ENCODE measurements at regions not wholly inside any gene's neighbourhood (a gene's known extent, or its start where the extent isn't known, plus 50 kb on each side); places are given as distances from the start of the nearest gene placed in this dataset.
"Not testable (repeated sequence)": the region's sequence is repeated elsewhere in the genome, so short reads cannot be mapped to it uniquely, and the experiment has no call there.

DNA sequence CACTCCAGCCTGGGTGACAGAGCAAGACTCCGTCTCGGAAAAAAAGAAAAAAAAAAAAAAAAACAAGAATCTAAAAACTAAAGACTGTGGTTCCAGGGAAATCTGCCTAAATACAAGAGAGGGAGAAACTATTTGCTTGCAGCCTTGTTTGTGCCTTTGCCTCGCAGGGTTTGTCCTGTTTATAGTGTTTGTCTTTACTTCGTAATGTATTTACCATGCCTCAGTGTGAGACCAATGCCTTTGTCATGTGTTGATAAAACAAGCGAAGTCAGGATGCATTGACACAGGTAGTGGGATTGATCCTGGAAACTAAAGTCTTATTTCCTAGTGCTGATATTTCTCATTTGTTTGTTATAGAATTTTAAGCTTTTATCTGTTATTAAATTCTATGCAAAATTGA is 199.0 kb downstream of the EXOC5 start:
- DNase-seq (ENCODE audit: low spot score in 2 of 2), result no peak
- no peaks in the 10 kb centered on the region for H3K9me3 Mint-ChIP-seq
- H3K36me3 Mint-ChIP-seq, result no peaks in the 10 kb centered on the region

DNA sequence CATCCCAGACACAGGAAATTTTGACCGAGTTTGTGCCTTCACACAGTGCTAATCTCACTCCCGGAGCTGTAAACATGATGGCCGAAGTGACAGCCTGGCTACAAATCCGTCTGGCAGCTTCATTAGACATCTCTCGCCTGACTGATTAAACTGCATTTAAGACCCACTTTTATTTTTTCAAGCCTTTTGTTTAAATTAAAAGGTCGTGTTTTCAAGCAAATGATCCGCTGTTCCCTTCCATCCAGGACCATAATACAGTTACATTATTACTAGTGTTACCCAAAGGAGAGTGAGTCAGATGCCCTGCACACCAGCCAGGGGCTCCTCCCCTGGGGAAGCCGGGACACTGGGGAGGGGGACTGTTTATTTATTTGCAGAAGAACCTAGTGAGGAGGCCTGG is 200.2 kb downstream of the EXOC5 start:
- Mint-ChIP-seq H3K36me3 (no peaks in the 10 kb centered on the region), H3K9me3 (no peaks in the 10 kb centered on the region), H3K27ac (no peak overlapping the region)
- DNase-seq (ENCODE audit: low spot score in 2 of 2) (no peak), ATAC-seq (no peak)

More for the DNA sequence above, 199.0 kb downstream of the EXOC5 start:
- H3K27ac Mint-ChIP-seq, result no peak overlapping the region
- ATAC-seq, result no peak

DNA sequence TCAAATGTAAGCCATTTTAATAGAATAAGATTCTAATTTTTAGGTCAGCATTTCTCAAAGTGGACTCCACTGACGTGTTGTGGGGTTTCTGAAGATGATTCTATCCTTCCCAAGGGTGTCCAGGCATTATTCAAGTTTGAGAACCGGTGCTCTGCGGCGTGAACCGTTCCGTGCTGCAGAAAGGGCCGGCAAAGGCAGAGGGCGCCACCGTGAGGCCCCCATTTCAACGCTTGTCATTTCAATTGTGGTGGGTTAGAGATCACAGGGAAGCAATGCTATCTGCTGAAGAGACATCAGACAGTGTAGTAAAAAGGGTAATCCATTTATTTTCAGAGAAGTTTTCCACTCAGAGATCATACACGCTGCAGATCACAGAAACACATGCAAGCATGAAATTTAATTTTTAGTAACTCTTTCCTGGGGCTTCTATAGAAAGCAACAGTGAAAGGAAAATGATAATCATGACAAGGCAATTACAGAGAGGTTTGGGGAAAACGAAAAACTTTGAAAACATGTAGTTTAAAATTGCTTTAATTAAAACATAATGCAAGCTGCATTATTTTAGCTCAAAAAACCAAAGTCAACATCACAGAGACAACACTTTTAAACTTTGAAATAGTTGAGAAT is 201.7 kb downstream of the EXOC5 start:
- peak in 1 of 2 donors; percentile 53 for DNase-seq (ENCODE audit: low spot score in 2 of 2)
- no peak overlapping the region for H3K27ac Mint-ChIP-seq
- ATAC-seq, result peak in 1 of 2 donors; percentile 79
- H3K9me3 Mint-ChIP-seq, result no peaks in the 10 kb centered on the region
- peaks cover 0 to 7% of the 10 kb centered on the region in 2 donors for H3K36me3 Mint-ChIP-seq

DNA sequence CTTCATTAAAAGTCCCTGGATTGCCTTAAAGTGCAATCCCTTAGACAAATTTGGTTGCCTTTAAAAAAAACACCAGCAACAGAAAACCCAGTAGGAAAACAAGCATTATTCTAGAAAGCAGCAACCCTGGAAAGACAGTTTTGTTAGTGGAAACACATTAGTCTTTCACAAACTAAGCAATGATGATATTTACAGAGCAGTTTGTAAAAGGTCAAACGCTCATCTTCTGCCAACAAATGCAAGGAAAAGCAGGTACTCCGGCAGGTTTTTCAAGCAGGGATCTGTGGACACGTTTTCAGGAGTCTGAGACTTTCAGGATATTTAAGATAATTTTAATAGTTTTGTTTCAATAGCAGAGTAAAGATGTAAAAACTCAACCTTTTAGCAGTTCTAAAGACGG is 202.2 kb downstream of the EXOC5 start:
- no peaks in the 10 kb centered on the region for H3K9me3 Mint-ChIP-seq
- no peak for ATAC-seq
- no peak overlapping the region for H3K27ac Mint-ChIP-seq
- H3K36me3 Mint-ChIP-seq, result peaks cover 0 to 9% of the 10 kb centered on the region in 2 donors
- no peak for DNase-seq (ENCODE audit: low spot score in 2 of 2)

DNA sequence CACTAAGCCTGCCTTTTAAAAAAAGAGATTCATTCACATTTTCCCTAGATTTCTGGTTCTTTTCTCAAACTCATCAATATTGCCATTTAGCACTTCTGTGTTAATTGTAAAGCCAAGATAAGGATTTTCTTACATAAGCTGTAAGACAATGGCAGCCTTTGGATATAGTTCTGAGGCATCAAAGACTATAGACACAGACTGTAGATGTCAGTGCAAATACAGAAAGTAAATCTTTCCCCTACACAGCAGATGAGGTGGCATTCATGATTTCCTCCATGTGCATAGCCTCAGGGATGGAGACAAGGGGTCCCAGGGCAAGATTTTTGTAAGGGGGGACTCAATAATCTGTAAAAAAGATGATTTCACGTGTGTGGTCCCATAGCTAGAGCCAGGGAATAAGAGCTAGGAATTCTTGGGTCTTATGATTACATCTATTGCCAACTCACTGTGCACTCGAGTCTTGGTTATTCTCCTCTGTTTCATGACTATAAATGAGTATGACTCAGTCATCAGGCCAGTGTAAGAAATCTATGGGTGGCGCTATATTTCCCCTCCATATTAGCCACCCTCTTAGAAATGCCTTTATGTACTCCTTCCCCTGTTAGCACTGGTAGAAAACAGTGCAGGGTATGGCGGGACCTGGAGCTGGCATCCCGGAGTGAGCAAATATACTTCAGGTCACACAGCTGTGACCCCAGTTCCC is 207.5 kb downstream of the EXOC5 start:
- DNase-seq (ENCODE audit: low spot score in 2 of 2) (no peak), ATAC-seq (peak; percentile 22 to 64)
- H3K9me3 Mint-ChIP-seq, result no peaks in the 10 kb centered on the region
- peak overlapping the region in 1 of 2 donors; percentile 2 for H3K27ac Mint-ChIP-seq
- peaks cover 0 to 9% of the 10 kb centered on the region in 2 donors for H3K36me3 Mint-ChIP-seq

DNA sequence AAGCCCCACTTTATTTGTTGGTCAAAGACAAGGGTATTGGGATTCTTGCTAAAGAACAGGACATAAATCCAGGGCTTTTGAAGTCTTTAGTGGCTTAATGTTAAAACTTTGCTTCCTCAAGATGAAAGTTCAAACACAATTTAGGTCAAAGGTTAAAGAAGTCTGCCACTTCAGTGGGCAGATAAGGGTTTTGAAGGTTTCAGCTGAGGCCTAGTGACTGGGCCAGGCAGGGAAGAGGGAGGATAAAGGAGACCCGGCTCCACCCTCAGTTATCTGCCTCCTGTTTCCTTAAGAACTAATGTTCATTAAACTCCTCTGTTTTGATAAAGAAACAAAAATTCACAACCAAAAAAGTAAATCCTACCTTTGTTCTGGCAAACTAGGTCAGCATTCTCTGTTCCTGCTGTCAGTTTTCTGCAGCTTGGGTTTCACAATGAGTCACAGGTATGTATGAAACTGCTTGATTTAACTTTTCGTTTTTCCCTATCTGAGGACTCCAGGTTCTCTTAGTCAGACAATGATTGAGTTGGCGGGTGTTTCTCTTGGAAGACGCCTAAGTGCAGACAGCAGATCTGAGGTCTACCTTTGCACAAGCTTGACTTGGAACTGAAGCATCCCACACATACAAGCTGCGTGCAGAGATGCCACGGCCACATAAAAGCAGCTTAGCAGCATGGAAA is 208.3 kb downstream of the EXOC5 start:
- peak overlapping the region in 1 of 2 donors; percentile 2 for H3K27ac Mint-ChIP-seq
- ATAC-seq (peak; percentile 97 to 98), DNase-seq (ENCODE audit: low spot score in 2 of 2) (peak in 1 of 2 donors; percentile 35)
- H3K9me3 Mint-ChIP-seq, result no peaks in the 10 kb centered on the region
- peaks cover 0 to 9% of the 10 kb centered on the region in 2 donors for H3K36me3 Mint-ChIP-seq

DNA sequence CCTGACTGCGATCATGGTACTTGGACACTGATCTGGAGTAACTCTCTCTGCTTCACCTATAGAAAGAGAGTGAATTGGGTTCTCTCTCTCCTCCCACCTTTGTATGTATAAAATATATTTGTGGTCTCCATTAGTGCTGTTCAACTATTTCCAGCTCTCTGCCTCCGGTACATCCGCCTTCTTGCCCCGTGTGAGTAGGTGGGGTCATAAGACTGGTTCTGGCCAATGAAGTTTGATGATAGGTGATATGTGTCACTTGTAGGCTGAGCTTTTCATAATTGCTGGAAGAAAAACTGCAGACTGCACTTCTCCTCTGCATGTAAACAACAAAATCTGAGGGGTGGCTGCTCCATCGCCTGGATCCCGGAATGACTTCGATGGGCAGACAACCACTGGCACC is 210.4 kb downstream of the EXOC5 start:
- Mint-ChIP-seq H3K36me3 (peaks cover 0 to 9% of the 10 kb centered on the region in 2 donors), H3K9me3 (no peaks in the 10 kb centered on the region), H3K27ac (peak overlapping the region in 1 of 2 donors; percentile 46)
- DNase-seq (ENCODE audit: low spot score in 2 of 2), result no peak
- no peak for ATAC-seq

DNA sequence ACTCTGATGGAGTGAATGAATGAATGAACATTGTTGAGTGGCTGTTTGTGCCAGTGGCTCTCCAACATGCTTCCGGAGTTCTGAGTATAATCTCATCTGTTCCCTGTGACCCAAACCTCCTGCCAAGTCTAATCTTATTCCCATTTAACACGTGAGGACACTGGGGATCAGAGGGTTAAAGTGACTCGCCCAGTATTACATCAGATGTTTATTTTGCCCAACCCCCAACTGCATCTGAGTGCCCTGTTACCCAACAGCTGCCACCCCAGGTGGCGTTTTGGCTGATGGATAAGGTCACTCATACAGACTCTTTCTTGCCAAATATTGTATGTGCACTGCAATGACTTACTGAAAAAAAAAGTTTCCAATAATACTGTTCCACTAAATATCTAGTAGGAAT is 210.9 kb downstream of the EXOC5 start:
- H3K36me3 Mint-ChIP-seq, result peaks cover 0 to 9% of the 10 kb centered on the region in 2 donors
- no peaks in the 10 kb centered on the region for H3K9me3 Mint-ChIP-seq
- DNase-seq (ENCODE audit: low spot score in 2 of 2) (no peak), ATAC-seq (no peak)
- H3K27ac Mint-ChIP-seq, result no peak overlapping the region

DNA sequence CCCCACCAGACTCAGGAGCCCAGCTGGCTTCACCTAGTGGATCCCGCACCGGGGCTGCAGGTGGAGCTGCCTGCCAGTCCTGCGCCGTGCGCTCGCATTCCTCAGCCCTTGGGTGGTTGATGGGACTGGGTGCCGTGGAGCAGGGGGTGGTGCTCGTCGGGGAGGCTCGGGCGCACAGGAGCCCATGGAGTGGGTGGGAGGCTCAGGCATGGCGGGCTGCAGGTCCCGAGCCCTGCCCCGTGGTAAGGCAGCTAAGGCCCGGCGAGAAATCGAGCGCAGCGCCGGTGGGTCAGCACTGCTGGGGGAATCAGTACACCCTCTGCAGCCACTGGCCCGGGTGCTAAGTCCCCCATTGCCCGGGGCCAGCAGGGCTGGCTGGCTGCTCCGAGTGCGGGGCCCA is 212.2 kb downstream of the EXOC5 start:
- ATAC-seq; H3K9me3 Mint-ChIP-seq; H3K36me3 Mint-ChIP-seq; DNase-seq (ENCODE audit: low spot score in 2 of 2); H3K27ac Mint-ChIP-seq: not testable (repeated sequence)

DNA sequence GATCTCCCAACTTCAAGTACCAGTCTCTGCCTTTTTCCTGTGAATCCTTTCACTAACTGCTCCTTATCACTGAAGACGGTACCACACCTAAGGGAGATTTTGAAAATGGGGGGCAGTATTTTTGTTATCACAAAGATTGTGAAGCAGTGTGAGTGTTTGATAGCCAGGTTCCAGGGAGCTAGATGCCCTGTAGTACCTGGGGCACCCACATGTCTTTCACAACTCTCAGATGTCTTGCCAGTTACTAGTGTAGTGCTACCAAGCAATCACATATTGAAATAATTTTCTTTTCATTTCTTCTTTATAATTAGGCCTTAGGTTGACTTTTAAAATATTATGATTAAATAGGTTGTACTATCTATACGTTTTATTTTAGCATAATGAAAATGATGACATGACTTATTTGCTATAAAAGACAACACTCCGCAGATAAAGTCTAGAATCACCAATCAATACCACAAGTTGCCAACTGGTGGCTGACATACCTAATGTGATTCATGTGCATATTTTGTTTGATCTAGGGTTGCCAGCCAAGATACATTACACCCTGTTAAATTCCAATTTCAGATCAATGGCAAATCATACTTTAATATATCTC is 215.9 kb downstream of the EXOC5 start:
- peaks cover 0 to 9% of the 10 kb centered on the region in 2 donors for H3K36me3 Mint-ChIP-seq
- DNase-seq (ENCODE audit: low spot score in 2 of 2), result no peak
- H3K27ac Mint-ChIP-seq, result no peak overlapping the region
- H3K9me3 Mint-ChIP-seq, result peaks cover 4% of the 10 kb centered on the region in 2 donors
- ATAC-seq, result no peak

DNA sequence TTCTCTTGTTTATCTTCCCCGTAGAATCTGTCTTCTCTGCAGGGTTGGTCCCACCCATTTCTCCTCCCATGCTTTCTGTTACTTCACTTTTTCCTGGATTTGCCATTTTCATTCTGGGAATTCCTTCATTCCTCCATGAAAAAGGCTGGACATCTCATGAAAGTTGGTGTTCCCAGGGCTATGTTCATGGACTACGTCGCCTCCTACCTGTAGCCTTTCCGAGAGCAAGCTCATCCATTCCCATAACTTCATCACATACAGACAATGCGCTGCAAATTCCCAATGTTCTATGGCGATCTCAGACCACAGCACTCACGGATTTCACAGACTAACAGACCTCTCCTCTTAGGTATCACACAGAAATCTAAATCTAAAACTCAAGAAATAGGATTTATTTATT is 217.1 kb downstream of the EXOC5 start:
- H3K36me3 Mint-ChIP-seq, result peaks cover 0 to 9% of the 10 kb centered on the region in 2 donors
- DNase-seq (ENCODE audit: low spot score in 2 of 2) (no peak), ATAC-seq (no peak)
- H3K27ac Mint-ChIP-seq, result no peak overlapping the region
- peaks cover 4% of the 10 kb centered on the region in 2 donors for H3K9me3 Mint-ChIP-seq

DNA sequence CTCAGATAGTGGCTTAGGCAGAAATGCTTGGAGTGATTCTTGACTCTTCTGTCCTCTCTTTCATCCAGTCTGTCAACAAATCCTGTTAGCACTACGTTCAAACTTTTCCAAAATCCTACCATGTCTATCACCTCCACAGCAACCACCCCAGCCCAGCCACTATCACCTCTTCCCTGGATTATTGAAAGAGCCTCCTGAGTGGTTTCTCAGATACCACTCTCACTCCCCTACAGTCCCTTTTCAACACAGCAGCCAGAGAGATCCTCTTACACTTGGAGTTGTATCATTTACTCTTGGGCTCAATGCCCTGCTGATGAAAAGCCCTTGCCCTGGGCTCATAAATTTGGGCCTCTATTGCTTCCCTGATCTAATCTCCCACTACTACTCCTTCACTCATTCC is 218.9 kb downstream of the EXOC5 start:
- Mint-ChIP-seq H3K27ac (no peak overlapping the region), H3K36me3 (peaks cover 0 to 9% of the 10 kb centered on the region in 2 donors), H3K9me3 (peaks cover 4% of the 10 kb centered on the region in 2 donors)
- no peak for DNase-seq (ENCODE audit: low spot score in 2 of 2)
- ATAC-seq, result no peak

DNA sequence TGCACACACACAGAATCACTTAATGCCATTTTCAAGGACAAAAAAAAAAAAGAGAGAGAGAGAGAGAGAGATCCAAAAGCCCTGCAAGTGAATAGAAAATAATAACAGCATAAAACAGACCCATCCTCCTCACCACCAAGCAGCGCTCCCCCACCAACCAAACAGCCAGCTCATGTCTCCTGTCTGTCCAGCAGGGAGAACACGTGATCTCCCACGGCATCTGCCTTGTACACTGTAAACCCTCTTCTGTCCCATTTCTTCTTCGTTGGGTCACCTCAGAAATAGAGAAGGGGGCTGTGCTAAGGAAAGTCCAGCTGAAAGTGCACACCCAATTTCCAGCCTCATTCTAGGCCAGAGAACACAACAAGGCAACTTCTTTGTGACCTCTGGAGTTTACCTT is 222.5 kb downstream of the EXOC5 start:
- peaks cover 0 to 5% of the 10 kb centered on the region in 2 donors for H3K36me3 Mint-ChIP-seq
- DNase-seq (ENCODE audit: low spot score in 2 of 2) (no peak), ATAC-seq (no peak)
- peaks cover 4 to 7% of the 10 kb centered on the region in 2 donors for H3K9me3 Mint-ChIP-seq
- no peak overlapping the region for H3K27ac Mint-ChIP-seq

DNA sequence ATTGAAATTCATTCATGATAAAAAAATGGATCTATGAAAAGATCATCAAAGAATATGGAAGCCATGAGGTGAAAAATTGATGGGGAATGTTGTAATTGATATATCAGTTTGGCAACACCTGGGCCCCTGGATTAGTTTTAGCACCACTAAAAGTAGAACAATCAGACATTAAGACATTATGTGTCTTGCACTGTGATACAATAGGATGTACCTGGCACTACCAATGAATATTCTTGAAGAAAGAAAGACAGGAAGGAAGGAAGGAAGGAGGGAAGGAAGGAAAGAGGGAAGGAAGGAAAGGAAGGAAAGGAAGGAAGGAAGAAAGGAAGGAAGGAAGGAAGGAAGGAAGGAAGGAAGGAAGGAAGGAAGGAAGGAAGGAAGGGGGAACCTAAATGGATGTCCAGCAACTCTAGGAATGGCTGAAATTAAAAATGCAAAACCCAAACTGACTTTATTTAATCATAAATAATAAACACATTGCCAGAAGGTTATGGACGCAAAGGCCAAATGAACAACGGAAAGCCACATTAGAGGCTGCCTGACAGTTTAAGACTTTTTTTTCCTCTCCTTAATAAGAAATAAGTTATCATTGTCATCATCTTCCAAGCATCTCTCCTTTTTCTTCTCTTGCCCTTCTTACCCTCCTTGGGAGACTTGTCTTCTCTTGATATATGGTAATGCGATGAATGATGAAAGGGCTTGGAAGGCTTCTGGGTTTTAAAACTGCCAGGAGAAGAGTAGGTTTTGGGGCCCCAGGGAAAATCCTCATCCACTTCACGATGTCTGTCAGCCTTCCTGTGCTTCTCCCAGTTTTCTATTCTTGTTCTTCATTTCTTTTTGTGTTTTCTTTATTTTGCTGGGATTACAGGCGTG is 224.4 kb downstream of the EXOC5 start:
- not testable (repeated sequence) for ATAC-seq; DNase-seq (ENCODE audit: low spot score in 2 of 2); H3K36me3 Mint-ChIP-seq; H3K27ac Mint-ChIP-seq; H3K9me3 Mint-ChIP-seq

DNA sequence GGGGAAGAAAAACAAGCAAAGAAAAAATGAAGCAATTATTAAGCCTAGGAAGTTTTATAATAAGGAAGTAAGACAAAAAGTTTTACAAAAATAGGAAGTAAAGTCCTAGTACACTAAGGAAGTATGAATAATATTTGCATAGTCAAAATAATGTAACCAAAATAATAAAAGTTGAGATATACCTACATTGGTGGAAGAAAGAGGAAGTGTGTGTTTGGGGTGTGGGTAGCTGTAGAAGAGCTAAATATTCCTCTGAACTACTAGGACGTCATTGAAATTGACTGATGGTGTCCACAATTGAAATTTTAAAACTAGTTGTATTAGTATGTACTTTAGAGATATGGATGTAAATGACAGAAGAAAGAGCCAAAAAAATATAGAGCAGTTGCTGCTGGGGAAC is 228.4 kb upstream of the OTX2 start:
- ATAC-seq, result no peak
- no peaks in the 10 kb centered on the region for H3K9me3 Mint-ChIP-seq

DNA sequence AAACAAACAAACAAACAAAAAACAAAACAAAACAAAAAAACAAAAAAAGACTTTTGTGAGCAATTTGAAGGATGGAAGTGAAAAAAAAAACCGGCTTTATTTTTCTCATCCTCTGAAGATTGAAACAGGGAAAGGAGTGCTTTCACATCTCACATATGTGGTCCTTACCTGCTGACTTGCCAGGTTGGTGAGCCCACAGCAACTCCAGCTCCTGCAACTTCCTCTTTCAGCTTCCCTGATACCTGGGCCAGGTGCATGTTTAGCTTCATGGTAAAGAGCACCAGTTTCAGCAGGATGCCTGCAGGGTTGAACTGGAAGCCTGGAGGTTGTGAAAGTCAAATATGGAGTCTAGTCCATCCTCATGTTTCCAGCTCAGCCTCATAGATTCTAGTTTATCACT is 221.2 kb upstream of the OTX2 start:
- H3K36me3 Mint-ChIP-seq, result peaks cover 0 to 18% of the 10 kb centered on the region in 2 donors

More for the DNA sequence above, 228.4 kb upstream of the OTX2 start:
- Mint-ChIP-seq H3K27ac (no peak overlapping the region), H3K36me3 (no peaks in the 10 kb centered on the region)
- DNase-seq (ENCODE audit: low spot score in 2 of 2), result no peak

More for the DNA sequence above, 221.2 kb upstream of the OTX2 start:
- DNase-seq (ENCODE audit: low spot score in 2 of 2) (no peak), ATAC-seq (no peak)
- H3K9me3 Mint-ChIP-seq, result peaks cover 15 to 19% of the 10 kb centered on the region in 2 donors
- H3K27ac Mint-ChIP-seq, result no peak overlapping the region

Measured in activated naive CD4-positive, alpha-beta T cell treated with anti-CD3 and anti-CD28 coated beads, Interleukin-2, amount 50 U/mL, for 72 hours (primary cell).